Fibroblast of lung (primary cell): ENCODE measurements at regions not wholly inside any gene's neighbourhood (a gene's known extent, or its start where the extent isn't known, plus 50 kb on each side); places are given as distances from the start of the nearest gene placed in this dataset.

Source experiments
- DNase-seq, 2 donors: peaks; one replicate each; pipeline versions ENCODE4 v3.0.0 to v3.0.0-alpha.2; 2010; ENCODE audit warnings: low read depth in 2 of 2
- H2AFZ ChIP-seq: 2 replicates; pipeline ENCODE4 v1.5.1; 2012; ENCODE audit warnings: low read length, control low read depth, inconsistent platforms
- H3K27ac ChIP-seq: 2 replicates; pipeline ENCODE4 v1.5.1; 2011; ENCODE audit warnings: low read length, control low read depth; ENCODE audit not compliant: insufficient read depth
- H3K27me3 ChIP-seq: 2 replicates; pipeline ENCODE4 v1.5.1; 2011; ENCODE audit warnings: mild to moderate bottlenecking, low read length; ENCODE audit not compliant: control insufficient read depth, insufficient read depth
- H3K36me3 ChIP-seq: 2 replicates; pipeline ENCODE4 v1.5.1; 2011; ENCODE audit warnings: low read length; ENCODE audit not compliant: control insufficient read depth, insufficient read depth
- H3K4me1 ChIP-seq: 2 replicates; pipeline ENCODE4 v1.5.1; 2011; ENCODE audit warnings: low read length; ENCODE audit not compliant: control insufficient read depth, insufficient read depth; ENCODE audit errors: extremely low read depth
- H3K4me2 ChIP-seq: 2 replicates; pipeline ENCODE4 v1.5.1; 2011; ENCODE audit warnings: low read length, control low read depth; ENCODE audit not compliant: insufficient read depth; ENCODE audit errors: extremely low read depth
- H3K4me3 ChIP-seq, 4 experiments: fragments of 200-600 bp in 1 of 4; sonication (generic) in 1 of 4; replicated peaks in 1 of 4; 2 replicates each; pipeline ENCODE4 v1.5.1; 2011 to 2016; ENCODE audit warnings: low read length in 4 of 4, low read depth in 3 of 4, mild to moderate bottlenecking in 3 of 4, control low read depth in 2 of 4, inconsistent platforms in 1 of 4, mixed read lengths in 1 of 4; ENCODE audit not compliant: insufficient read depth in 1 of 4; ENCODE audit errors: control extremely low read depth in 1 of 4
- H3K79me2 ChIP-seq: 2 replicates; pipeline ENCODE4 v1.5.1; 2012; ENCODE audit warnings: mild to moderate bottlenecking, low read length, inconsistent platforms; ENCODE audit not compliant: control insufficient read depth, insufficient read depth
- H3K9ac ChIP-seq: 2 replicates; pipeline ENCODE4 v1.5.1; 2011; ENCODE audit warnings: mild to moderate bottlenecking, low read length, control low read depth; ENCODE audit not compliant: insufficient read depth
- H3K9me3 ChIP-seq: 2 replicates; pipeline ENCODE4 v1.5.1; 2012; ENCODE audit warnings: low read depth, low read length; ENCODE audit not compliant: control insufficient read depth, insufficient read depth
- H4K20me1 ChIP-seq: 2 replicates; pipeline ENCODE4 v1.5.1; 2011; ENCODE audit warnings: low read length; ENCODE audit not compliant: control insufficient read depth, insufficient read depth; ENCODE audit errors: extremely low read depth
- CTCF ChIP-seq, 2 donors: IDR thresholded peaks in 1 of 2; conservative IDR thresholded peaks in 1 of 2; 1 replicate in 1 of 2; 2 replicates in 1 of 2; pipeline ENCODE4 v1.5.1; 2011 to 2012; ENCODE audit warnings: low read length in 2 of 2, control low read depth in 1 of 2, inconsistent platforms in 1 of 2, low read depth in 1 of 2, mild to moderate bottlenecking in 1 of 2
- EZH2 ChIP-seq: IDR thresholded peaks from 2 replicates; pipeline ENCODE4 v1.5.1; 2012; ENCODE audit warnings: low read length, control low read depth, mild to moderate bottlenecking; ENCODE audit errors: missing control alignments

- peaks cover 2% of the 10 kb centered on the region for H3K36me3 ChIP-seq
- no peaks in the 10 kb centered on the region for H3K79me2 ChIP-seq
- no peak overlapping the region for H3K4me2 ChIP-seq
- H2AFZ ChIP-seq: no peak overlapping the region
- H3K27me3 ChIP-seq: no peaks in the 10 kb centered on the region
- H3K4me3 ChIP-seq: no peak overlapping the region
- no peak overlapping the region for H3K27ac ChIP-seq
- H3K4me1 ChIP-seq: no peaks in the 10 kb centered on the region
- H4K20me1 ChIP-seq: no peaks in the 10 kb centered on the region
- H3K9ac ChIP-seq: no peak overlapping the region
- no peak for DNase-seq
- TF ChIP-seq CTCF (conservative IDR thresholded peaks at IDR 0.05 in 1 of 2, IDR thresholded peaks at IDR 0.05 in 1 of 2; ENCODE audit: low read depth in 1 of 2, low read length in 2 of 2): no peak
- TF ChIP-seq EZH2: no peak
- H3K9me3 ChIP-seq: no peaks in the 10 kb centered on the region
Measured at GRCh38 chr6:144534180-144534579, 249.0 kb downstream of the UTRN start.

- Histone ChIP-seq H3K4me3 (no peak overlapping the region), H3K36me3 (peaks cover 2% of the 10 kb centered on the region), H2AFZ (no peak overlapping the region), H3K4me1 (no peaks in the 10 kb centered on the region), H4K20me1 (no peaks in the 10 kb centered on the region), H3K9ac (no peak overlapping the region), H3K4me2 (no peak overlapping the region), H3K27ac (no peak overlapping the region), H3K27me3 (no peaks in the 10 kb centered on the region), H3K79me2 (no peaks in the 10 kb centered on the region), H3K9me3 (no peaks in the 10 kb centered on the region)
- TF ChIP-seq EZH2: no peak
- no peak for TF ChIP-seq CTCF (conservative IDR thresholded peaks at IDR 0.05 in 1 of 2, IDR thresholded peaks at IDR 0.05 in 1 of 2; ENCODE audit: low read depth in 1 of 2, low read length in 2 of 2)
- DNase-seq: no peak
Measured at GRCh38 chr6:144535630-144536029, 250.5 kb downstream of the UTRN start.

- H3K4me3 ChIP-seq: no peak overlapping the region
- H3K9ac ChIP-seq: no peak overlapping the region
- TF ChIP-seq CTCF (conservative IDR thresholded peaks at IDR 0.05 in 1 of 2, IDR thresholded peaks at IDR 0.05 in 1 of 2; ENCODE audit: low read depth in 1 of 2, low read length in 2 of 2) (no peak), EZH2 (no peak)
- no peaks in the 10 kb centered on the region for H4K20me1 ChIP-seq
- H3K9me3 ChIP-seq: no peaks in the 10 kb centered on the region
- no peaks in the 10 kb centered on the region for H3K79me2 ChIP-seq
- peaks cover 2% of the 10 kb centered on the region for H3K36me3 ChIP-seq
- H3K4me1 ChIP-seq: no peaks in the 10 kb centered on the region
- H2AFZ ChIP-seq: no peak overlapping the region
- DNase-seq: no peak
- H3K4me2 ChIP-seq: no peak overlapping the region
- no peak overlapping the region for H3K27ac ChIP-seq
- no peaks in the 10 kb centered on the region for H3K27me3 ChIP-seq
Measured at GRCh38 chr6:144536079-144536478, 250.9 kb downstream of the UTRN start.
